HCT116 (cell line): ENCODE measurements at regions not wholly inside any gene's neighbourhood (a gene's known extent, or its start where the extent isn't known, plus 50 kb on each side); places are given as distances from the start of the nearest gene placed in this dataset.

ENCODE experiments used
- CBX3 ChIP-seq: IDR thresholded peaks from 2 replicates; pipeline ENCODE4 v1.6.1; 2012; ENCODE audit warnings: low read depth
- CTCF ChIP-seq, 3 experiments: fragments of 200-600 bp in 1 of 3; sonication (generic) in 1 of 3; IDR thresholded peaks in 2 of 3; conservative IDR thresholded peaks in 1 of 3; 2 replicates each; pipeline ENCODE4 v1.5.1; 2012 to 2017; ENCODE audit warnings: low read depth in 2 of 3, low read length in 2 of 3, antibody characterized with exemption in 1 of 3, borderline replicate concordance in 1 of 3, control low read depth in 1 of 3, mild to moderate bottlenecking in 1 of 3, mixed read lengths in 1 of 3, mixed run types in 1 of 3, moderate library complexity in 1 of 3; ENCODE audit not compliant: insufficient read depth in 1 of 3
- EGR1 ChIP-seq: IDR thresholded peaks from 2 replicates; pipeline ENCODE4 v1.6.1; 2012; ENCODE audit warnings: low read depth
- EZH2 ChIP-seq: fragments of 200-600 bp; sonication (generic); IDR thresholded peaks from 2 replicates; pipeline ENCODE4 v1.6.1; 2017; ENCODE audit warnings: antibody characterized with exemption, mixed run types
- EZH2phosphoT487 ChIP-seq: fragments of 200-600 bp; IDR thresholded peaks from 2 replicates; pipeline ENCODE4 v1.6.1; 2018; ENCODE audit warnings: antibody characterized with exemption, borderline replicate concordance
- JUND ChIP-seq: IDR thresholded peaks from 2 replicates; pipeline ENCODE4 v1.6.1; 2012
- POLR2A ChIP-seq: IDR thresholded peaks from 2 replicates; pipeline ENCODE4 v1.7.0; 2011; ENCODE audit warnings: borderline replicate concordance; ENCODE audit not compliant: insufficient read depth, insufficient read length; ENCODE audit errors: extremely low read depth
- SRF ChIP-seq: IDR thresholded peaks from 2 replicates; pipeline ENCODE4 v1.6.1; 2012; ENCODE audit warnings: low read depth
- TCF7L2 ChIP-seq: IDR thresholded peaks from 2 replicates; pipeline ENCODE4 v1.7.0; 2011; ENCODE audit warnings: borderline replicate concordance, inconsistent platforms; ENCODE audit not compliant: insufficient read depth, insufficient read length; ENCODE audit errors: extremely low read depth
- YY1 ChIP-seq: IDR thresholded peaks from 2 replicates; pipeline ENCODE4 v1.6.1; 2011; ENCODE audit warnings: low read length, low read depth, moderate library complexity, mild to moderate bottlenecking; ENCODE audit not compliant: insufficient replicate concordance; ENCODE audit errors: extremely low read depth
- TF ChIP-seq, protein P1 (sequence below): IDR thresholded peaks from 2 replicates; pipeline ENCODE4 v1.6.1; 2012; ENCODE audit warnings: low read depth

DNA sequence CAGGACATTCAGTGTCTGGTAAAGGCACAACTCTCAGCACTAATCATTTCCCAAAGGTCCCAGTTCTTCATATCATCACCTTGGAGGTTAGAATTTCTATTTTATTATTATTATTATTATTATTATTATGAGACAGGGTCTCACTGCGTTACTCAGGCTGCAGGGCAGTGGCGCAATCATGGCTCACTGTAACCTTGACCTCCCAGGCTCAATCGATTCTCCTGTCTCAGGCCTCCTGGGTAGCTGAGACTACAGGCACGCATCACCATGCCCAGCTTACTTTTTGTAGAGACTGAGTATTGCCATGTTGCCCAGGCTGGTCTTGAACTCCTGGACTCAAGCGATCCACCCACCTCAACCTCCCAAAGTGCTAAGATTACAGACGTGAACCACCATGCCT, 91.8 kb upstream of the DOCK1 start:
- no peak for TF ChIP-seq CTCF (IDR thresholded peaks at IDR 0.05 in 2 of 3, conservative IDR thresholded peaks at IDR 0.05 in 1 of 3; ENCODE audit: borderline replicate concordance in 1 of 3, insufficient read depth in 1 of 3, low read depth in 2 of 3, low read length in 2 of 3)
- TF ChIP-seq JUND = no peak
- TF ChIP-seq EZH2 = no peak
- TF ChIP-seq EGR1 = no peak
- TF ChIP-seq POLR2A = no peak
- TF ChIP-seq, protein P1, sequence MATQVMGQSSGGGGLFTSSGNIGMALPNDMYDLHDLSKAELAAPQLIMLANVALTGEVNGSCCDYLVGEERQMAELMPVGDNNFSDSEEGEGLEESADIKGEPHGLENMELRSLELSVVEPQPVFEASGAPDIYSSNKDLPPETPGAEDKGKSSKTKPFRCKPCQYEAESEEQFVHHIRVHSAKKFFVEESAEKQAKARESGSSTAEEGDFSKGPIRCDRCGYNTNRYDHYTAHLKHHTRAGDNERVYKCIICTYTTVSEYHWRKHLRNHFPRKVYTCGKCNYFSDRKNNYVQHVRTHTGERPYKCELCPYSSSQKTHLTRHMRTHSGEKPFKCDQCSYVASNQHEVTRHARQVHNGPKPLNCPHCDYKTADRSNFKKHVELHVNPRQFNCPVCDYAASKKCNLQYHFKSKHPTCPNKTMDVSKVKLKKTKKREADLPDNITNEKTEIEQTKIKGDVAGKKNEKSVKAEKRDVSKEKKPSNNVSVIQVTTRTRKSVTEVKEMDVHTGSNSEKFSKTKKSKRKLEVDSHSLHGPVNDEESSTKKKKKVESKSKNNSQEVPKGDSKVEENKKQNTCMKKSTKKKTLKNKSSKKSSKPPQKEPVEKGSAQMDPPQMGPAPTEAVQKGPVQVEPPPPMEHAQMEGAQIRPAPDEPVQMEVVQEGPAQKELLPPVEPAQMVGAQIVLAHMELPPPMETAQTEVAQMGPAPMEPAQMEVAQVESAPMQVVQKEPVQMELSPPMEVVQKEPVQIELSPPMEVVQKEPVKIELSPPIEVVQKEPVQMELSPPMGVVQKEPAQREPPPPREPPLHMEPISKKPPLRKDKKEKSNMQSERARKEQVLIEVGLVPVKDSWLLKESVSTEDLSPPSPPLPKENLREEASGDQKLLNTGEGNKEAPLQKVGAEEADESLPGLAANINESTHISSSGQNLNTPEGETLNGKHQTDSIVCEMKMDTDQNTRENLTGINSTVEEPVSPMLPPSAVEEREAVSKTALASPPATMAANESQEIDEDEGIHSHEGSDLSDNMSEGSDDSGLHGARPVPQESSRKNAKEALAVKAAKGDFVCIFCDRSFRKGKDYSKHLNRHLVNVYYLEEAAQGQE = no peak
- TF ChIP-seq SRF = no peak
- no peak for TF ChIP-seq CBX3
- TF ChIP-seq YY1 = no peak
- TF ChIP-seq TCF7L2 = no peak
- TF ChIP-seq EZH2phosphoT487 = no peak
